Esophagus squamous epithelium (tissue), 4 donors: ENCODE measurements at regions not wholly inside any gene's neighbourhood (a gene's known extent, or its start where the extent isn't known, plus 50 kb on each side); places are given as distances from the start of the nearest gene placed in this dataset.

Experiments used
- CTCF ChIP-seq, 6 experiments: fragments of 450-650 bp in 4 of 6; fragments of 200-600 bp in 2 of 6; sonication (generic) in 2 of 6; IDR thresholded peaks; one replicate each; pipeline ENCODE4 v1.5.1; 2016 to 2019; ENCODE audit warnings: antibody characterized with exemption in 6 of 6, mild to moderate bottlenecking in 4 of 6, moderate library complexity in 4 of 6
- POLR2A ChIP-seq, 4 donors: fragments of 450-650 bp; IDR thresholded peaks; one replicate each; pipeline ENCODE4 v1.6.1; 2017; ENCODE audit warnings: antibody characterized with exemption in 4 of 4, mild to moderate bottlenecking in 4 of 4, moderate library complexity in 3 of 4

- TF ChIP-seq CTCF (IDR thresholded peaks at IDR 0.05) (no peak), POLR2A (IDR thresholded peaks at IDR 0.05) (no peak)
Observed at GRCh38 chr4:14892563-14892962, 109.7 kb upstream of the CPEB2 start.
